GM12878 (cell line): ENCODE measurements at regions not wholly inside any gene's neighbourhood (a gene's known extent, or its start where the extent isn't known, plus 50 kb on each side); places are given as distances from the start of the nearest gene placed in this dataset.

Experiments
- ATAC-seq: fragments of 200-7000 bp; cut with Tn5 transposase; 3 replicates; pipeline ENCODE4 v1.9.1; 2020; ENCODE audit warnings: mild to moderate bottlenecking, moderate library complexity
- BruUV-seq: library from RNA; stranded (reverse); fragments of 400-500 nt; replicated peaks from 2 replicates; lab custom pipeline; 2021; lab: Mats Ljungman, UMichigan
- CTCF ChIA-PET: fragments of 300-600 bp; sonication (Branson Sonifier 250); formaldehyde crosslinking; extraction: SDS; loops from one replicate; lab custom pipeline; 2021; ENCODE audit warnings: inconsistent platforms; lab: Yijun Ruan, JAX
- POLR2A ChIA-PET: fragments of 350-600 bp; formaldehyde crosslinking; extraction: SDS; loops from one replicate; lab custom pipeline; 2021; ENCODE audit warnings: inconsistent platforms; lab: Charles Lee
- RAD21 ChIA-PET: fragments of 300-600 bp; sonication (Branson Sonifier 250); formaldehyde crosslinking; loops from one replicate; lab custom pipeline; 2023; ENCODE audit warnings: antibody characterized with exemption; ENCODE audit not compliant: unreplicated experiment; lab: Charles Lee
- SMC1A ChIA-PET: fragments of 300-600 bp; sonication (Branson Sonifier 250); formaldehyde crosslinking; loops from one replicate; lab custom pipeline; 2023; ENCODE audit not compliant: unreplicated experiment, uncharacterized antibody; lab: Charles Lee
- DNase-seq: peaks from one replicate; pipeline ENCODE4 v3.0.0-alpha.2; 2011; ENCODE audit warnings: low read depth, low spot score
- FAIRE-seq: peaks from 3 replicates; lab custom pipeline; 2011; peaks lifted over from hg19 to GRCh38; lab: Jason Lieb, UNC
- H2AFZ ChIP-seq: 2 replicates; pipeline ENCODE4 v1.6.0; 2011; ENCODE audit warnings: low read depth, low read length, control low read depth; ENCODE audit not compliant: control insufficient read depth
- H3K27ac ChIP-seq: 2 replicates; pipeline ENCODE4 v1.5.1; 2011; ENCODE audit warnings: control low read depth; ENCODE audit not compliant: control insufficient read depth, insufficient read depth
- H3K27me3 ChIP-seq, 2 experiments: replicated peaks in 1 of 2; 2 replicates each; pipeline versions ENCODE4 v1.6.0 to v1.6.1; 2011; ENCODE audit warnings: low read length in 1 of 2; ENCODE audit not compliant: control insufficient read depth in 2 of 2, insufficient read depth in 2 of 2
- H3K36me3 ChIP-seq, 2 experiments: 2 replicates each; pipeline ENCODE4 v1.5.1; 2011; ENCODE audit warnings: low read length in 1 of 2; ENCODE audit not compliant: control insufficient read depth in 2 of 2, insufficient read depth in 2 of 2
- H3K4me1 ChIP-seq: 2 replicates; pipeline ENCODE4 v1.6.1; 2011; ENCODE audit warnings: mild to moderate bottlenecking, low read length, moderate library complexity, mixed read lengths; ENCODE audit not compliant: control insufficient read depth, insufficient read depth
- H3K4me2 ChIP-seq: 2 replicates; pipeline ENCODE4 v1.6.0; 2011; ENCODE audit warnings: control low read depth; ENCODE audit not compliant: control insufficient read depth, insufficient read depth
- H3K4me3 ChIP-seq: fragments of 200-600 bp; sonication (generic); 2 replicates; pipeline ENCODE4 v1.5.1; 2016
- H3K79me2 ChIP-seq: 2 replicates; pipeline ENCODE4 v1.6.0; 2011; ENCODE audit warnings: low read length; ENCODE audit not compliant: control insufficient read depth, insufficient read depth
- H3K9ac ChIP-seq: 2 replicates; pipeline ENCODE4 v1.8.0; 2011; ENCODE audit warnings: low read length, control low read depth, mixed read lengths; ENCODE audit not compliant: control insufficient read depth, insufficient read depth
- H3K9me3 ChIP-seq: replicated peaks from 3 replicates; pipeline ENCODE4 v1.5.1; 2011; ENCODE audit warnings: mild to moderate bottlenecking, low read length; ENCODE audit not compliant: control insufficient read depth, insufficient read depth
- H4K20me1 ChIP-seq: 2 replicates; pipeline ENCODE4 v1.6.0; 2011; ENCODE audit not compliant: control insufficient read depth, insufficient read depth
- ASH2L ChIP-seq: fragments of 300-600, 200-600 bp; sonication (generic); IDR thresholded peaks from 2 replicates; pipeline ENCODE4 v1.6.1; 2017; ENCODE audit warnings: low read depth, mild to moderate bottlenecking, borderline replicate concordance
- IKZF2 ChIP-seq, 2 experiments: fragments of 450-650 bp; IDR thresholded peaks; 2 replicates each; pipeline ENCODE4 v1.6.1; 2017; ENCODE audit warnings: mild to moderate bottlenecking in 2 of 2, moderate library complexity in 2 of 2
- LARP7 ChIP-seq: fragments of 450-650 bp; IDR thresholded peaks from 2 replicates; pipeline ENCODE4 v1.6.1; 2017; ENCODE audit warnings: mild to moderate bottlenecking
- MTA3 ChIP-seq: IDR thresholded peaks from 2 replicates; pipeline ENCODE4 v1.6.1; 2012; ENCODE audit warnings: low read length, inconsistent platforms, borderline replicate concordance
- RELA ChIP-seq: fragments of 450-650 bp; IDR thresholded peaks from 2 replicates; pipeline ENCODE4 v1.8.0; 2014; ENCODE audit warnings: borderline replicate concordance; ENCODE audit not compliant: partially characterized antibody
- SMAD1 ChIP-seq: fragments of 450-650 bp; IDR thresholded peaks from 2 replicates; pipeline ENCODE4 v1.6.1; 2018; ENCODE audit warnings: mild to moderate bottlenecking, low read depth; ENCODE audit not compliant: partially characterized antibody
- SP1 ChIP-seq: IDR thresholded peaks from one replicate; pipeline ENCODE4 v1.6.1; 2011; ENCODE audit warnings: low read depth, low read length
- SPI1 ChIP-seq: IDR thresholded peaks from 2 replicates; pipeline ENCODE4 v1.6.1; 2011; ENCODE audit warnings: low read depth, mild to moderate bottlenecking, low read length, moderate library complexity, borderline replicate concordance; ENCODE audit not compliant: insufficient read depth
- STAT3 ChIP-seq: IDR thresholded peaks from 2 replicates; pipeline ENCODE4 v1.6.1; 2011; ENCODE audit warnings: low read depth, low read length, improper control_type of control experiment
- ZSCAN29 ChIP-seq: fragments of 450-650 bp; IDR thresholded peaks from 2 replicates; pipeline ENCODE4 v1.6.1; 2017; ENCODE audit warnings: mild to moderate bottlenecking, moderate library complexity
- WGBS: methylation state at CpG from one replicate; pipeline ENCODE4 v1.1.6; 2016; ENCODE audit warnings: low lambda C conversion rate; ENCODE audit not compliant: insufficient replicate concordance, insufficient coverage; ENCODE audit errors: missing lambda C conversion rate; 5-methylcytosine and 5-hydroxymethylcytosine counted together
- in situ Hi-C: fragments of 300-500 bp; cut with MboI; formaldehyde crosslinking; loops from 9 replicates; pipeline ENCODE4 v1.14.3; 2018; ENCODE audit warnings: mixed read lengths
- intact Hi-C: fragments of 100-400 bp; cut with micrococcal nuclease; formaldehyde crosslinking; loops from one replicate; pipeline ENCODE4 v1.14.2; 2022; ENCODE audit not compliant: unreplicated experiment
- TF ChIP-seq, protein P1 (sequence below): IDR thresholded peaks from 2 replicates; pipeline ENCODE4 v1.6.1; 2011; ENCODE audit warnings: mild to moderate bottlenecking, low read depth, low read length, moderate library complexity; ENCODE audit not compliant: insufficient replicate concordance
- TF ChIP-seq, protein P2 (sequence below): IDR thresholded peaks from 2 replicates; pipeline ENCODE4 v1.6.1; 2011; ENCODE audit warnings: low read depth, mild to moderate bottlenecking, low read length, moderate library complexity, borderline replicate concordance; ENCODE audit errors: extremely low read depth

DNA sequence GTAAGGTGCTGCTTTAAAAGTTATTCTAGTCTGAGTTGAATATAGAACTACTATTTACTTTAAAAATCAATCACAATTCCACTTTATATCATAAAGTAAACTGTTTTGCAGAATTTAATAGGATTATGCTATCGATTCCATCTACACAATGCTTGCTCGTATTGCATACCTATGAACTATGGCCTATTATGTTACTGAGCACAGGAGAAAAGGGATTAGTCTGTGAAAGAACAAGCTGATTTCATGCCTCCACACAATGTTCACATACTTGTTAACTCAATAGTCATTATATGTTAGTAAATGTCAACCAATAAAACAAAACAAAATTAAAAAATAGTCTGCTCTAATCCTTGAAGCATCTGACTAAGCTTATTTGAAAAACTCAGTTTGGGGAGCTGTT, 223.6 kb downstream of the PCDH10 start:
- Histone ChIP-seq H3K36me3 (no peaks in the 10 kb centered on the region), H3K27ac (no peak overlapping the region), H3K9me3 (no peaks in the 10 kb centered on the region), H3K9ac (no peak overlapping the region), H3K4me2 (no peak overlapping the region)
- POLR2A ChIA-PET = no interaction called here
- FAIRE-seq = no peak
- in situ Hi-C loops = no loop called here
- TF ChIP-seq RELA (no peak), MTA3 (no peak), ASH2L (no peak), SPI1 (no peak), SMAD1 (no peak), ZSCAN29 (no peak), STAT3 (no peak), SP1 (no peak), IKZF2 (IDR thresholded peaks at IDR 0.05) (no peak), LARP7 (no peak)
- TF ChIP-seq, protein P1, sequence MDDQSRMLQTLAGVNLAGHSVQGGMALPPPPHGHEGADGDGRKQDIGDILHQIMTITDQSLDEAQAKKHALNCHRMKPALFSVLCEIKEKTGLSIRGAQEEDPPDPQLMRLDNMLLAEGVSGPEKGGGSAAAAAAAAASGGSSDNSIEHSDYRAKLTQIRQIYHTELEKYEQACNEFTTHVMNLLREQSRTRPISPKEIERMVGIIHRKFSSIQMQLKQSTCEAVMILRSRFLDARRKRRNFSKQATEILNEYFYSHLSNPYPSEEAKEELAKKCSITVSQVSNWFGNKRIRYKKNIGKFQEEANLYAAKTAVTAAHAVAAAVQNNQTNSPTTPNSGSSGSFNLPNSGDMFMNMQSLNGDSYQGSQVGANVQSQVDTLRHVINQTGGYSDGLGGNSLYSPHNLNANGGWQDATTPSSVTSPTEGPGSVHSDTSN = no peak
- TF ChIP-seq, protein P2, sequence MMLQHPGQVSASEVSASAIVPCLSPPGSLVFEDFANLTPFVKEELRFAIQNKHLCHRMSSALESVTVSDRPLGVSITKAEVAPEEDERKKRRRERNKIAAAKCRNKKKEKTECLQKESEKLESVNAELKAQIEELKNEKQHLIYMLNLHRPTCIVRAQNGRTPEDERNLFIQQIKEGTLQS = no peak
- TF ChIP-seq, all 136 proteins: peak for 0
- SMC1A ChIA-PET = no interaction called here
- Histone ChIP-seq H3K27me3 (no peaks in the 10 kb centered on the region), H2AFZ (no peak overlapping the region), H3K79me2 (no peaks in the 10 kb centered on the region), H3K4me1 (no peaks in the 10 kb centered on the region), H3K4me3 (no peak overlapping the region), H4K20me1 (no peaks in the 10 kb centered on the region)
- no peak for ATAC-seq
- intact Hi-C loops = no loop called here
- RAD21 ChIA-PET = no interaction called here
- no TSS peak for BruUV-seq
- CTCF ChIA-PET = no interaction called here
- WGBS = 38% methylated on average over 2 of the region's 2 CpGs
- no peak for DNase-seq
